Mammary epithelial cell (primary cell): ENCODE measurements at regions not wholly inside any gene's neighbourhood (a gene's known extent, or its start where the extent isn't known, plus 50 kb on each side); places are given as distances from the start of the nearest gene placed in this dataset.

ENCODE experiments used
- CTCF ChIP-seq, 2 donors: IDR thresholded peaks in 1 of 2; conservative IDR thresholded peaks in 1 of 2; 2 replicates each; pipeline ENCODE4 v1.5.1; 2011 to 2012; ENCODE audit warnings: inconsistent platforms in 2 of 2, low read length in 2 of 2, mild to moderate bottlenecking in 2 of 2, control low read depth in 1 of 2, low read depth in 1 of 2; ENCODE audit not compliant: insufficient read depth in 1 of 2; ENCODE audit errors: extremely low read depth in 1 of 2
- EZH2 ChIP-seq: IDR thresholded peaks from 2 replicates; pipeline ENCODE4 v1.6.1; 2012; ENCODE audit warnings: low read length, inconsistent platforms, borderline replicate concordance

GRCh38 chrX:65591206-65591605 is 56.6 kb upstream of the LAS1L start:
- TF ChIP-seq EZH2 = no peak
- TF ChIP-seq CTCF (conservative IDR thresholded peaks at IDR 0.05 in 1 of 2, IDR thresholded peaks at IDR 0.05 in 1 of 2; ENCODE audit: extremely low read depth in 1 of 2, insufficient read depth in 1 of 2, low read depth in 1 of 2, low read length in 2 of 2) = no peak
